ENCODE measurements at regions not wholly inside any gene's neighbourhood (a gene's known extent, or its start where the extent isn't known, plus 50 kb on each side); places are given as distances from the start of the nearest gene placed in this dataset.

DNA sequence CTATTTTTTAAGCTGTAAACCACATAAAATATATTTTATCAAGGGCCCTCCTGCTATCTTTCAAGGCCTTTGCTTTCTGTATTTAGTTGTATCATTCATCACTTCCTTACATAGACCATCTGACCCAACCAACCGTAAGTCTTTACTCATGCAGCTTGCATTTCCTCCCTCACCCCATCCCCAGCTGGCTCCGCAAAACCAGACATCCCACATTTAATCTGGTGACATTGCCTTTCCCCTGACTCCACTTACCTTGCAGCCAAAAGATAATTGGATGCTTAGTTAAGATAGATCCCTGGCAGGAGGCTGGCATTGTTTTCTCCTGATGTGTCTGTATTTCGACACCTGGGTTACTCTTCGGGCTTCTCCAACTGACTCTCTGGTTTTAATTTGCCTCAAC, 183.7 kb upstream of the LDB2 start:
- no peak for DNase-seq (ENCODE audit: low read depth, low spot score)
- POLR2A ChIA-PET: interaction anchor here (0.6 kb wide), 1 partner anchor 11 kb away, joined by 3 read pairs; no protein-coding TSS in a partner anchor
- TF ChIP-seq CTCF (IDR thresholded peaks at IDR 0.05; ENCODE audit: insufficient read depth, low read length, missing control alignments): no peak
- no peak overlapping the region for H3K4me3 ChIP-seq (ENCODE audit: low read depth, low read length)
- CTCF ChIA-PET: interaction anchor here (0.7 to 2.8 kb wide), 3 partner anchors 12 to 242 kb away, joined by 3 to 8 read pairs (median 4); no protein-coding TSS in a partner anchor

DNA sequence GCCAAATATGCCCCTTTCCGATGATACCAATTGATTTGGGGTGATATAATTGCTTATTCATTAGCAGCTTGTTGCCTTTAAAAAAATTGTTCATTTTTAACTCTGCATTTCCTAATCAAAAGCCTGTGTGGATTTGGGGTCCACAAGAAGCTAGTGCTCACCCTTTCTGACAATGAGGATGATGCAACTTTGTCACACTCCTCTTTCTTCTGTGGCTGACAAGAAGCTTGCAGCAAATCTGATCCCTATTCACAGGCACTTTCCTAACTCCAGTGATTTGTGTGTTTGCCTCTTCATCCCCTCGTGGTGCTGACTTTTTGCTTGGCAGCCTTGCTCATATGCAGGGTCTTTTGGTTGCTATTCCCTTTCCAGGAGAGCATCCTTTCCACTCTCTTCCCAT, 182.7 kb upstream of the LDB2 start:
- no peak for DNase-seq (ENCODE audit: low read depth, low spot score)
- CTCF ChIA-PET: interaction anchor here (1.1 to 2.8 kb wide), 5 partner anchors 9 to 243 kb away, joined by 3 to 8 read pairs (median 3); no protein-coding TSS in a partner anchor
- POLR2A ChIA-PET: interaction anchor here (0.7 kb wide), 1 partner anchor 108 kb away, joined by 3 read pairs; no protein-coding TSS in a partner anchor
- no peak for TF ChIP-seq CTCF (IDR thresholded peaks at IDR 0.05; ENCODE audit: insufficient read depth, low read length, missing control alignments)
- no peak overlapping the region for H3K4me3 ChIP-seq (ENCODE audit: low read depth, low read length)

DNA sequence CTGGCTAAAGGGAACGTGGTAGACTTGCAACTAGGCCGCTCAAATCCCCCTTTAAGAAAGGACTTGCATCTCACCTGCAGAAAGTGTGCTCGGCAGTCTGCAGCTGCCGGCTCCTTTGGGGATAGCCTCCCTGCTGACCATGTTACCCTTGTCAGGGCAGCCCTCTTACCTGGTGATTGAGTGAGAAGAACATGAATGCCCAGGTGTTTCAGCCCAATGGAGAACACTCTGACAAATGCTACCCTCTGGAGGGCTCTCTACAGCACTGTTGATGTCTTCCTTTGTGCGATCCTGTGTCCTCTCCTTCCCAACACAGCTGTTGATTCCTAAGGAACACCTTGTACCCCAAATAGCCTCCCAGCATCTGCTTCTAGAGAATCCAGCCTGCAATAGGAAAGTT, 178.7 kb upstream of the LDB2 start:
- POLR2A ChIA-PET: no interaction called here
- H3K4me3 ChIP-seq (ENCODE audit: low read depth, low read length): no peak overlapping the region
- no peak for DNase-seq (ENCODE audit: low read depth, low spot score)
- CTCF ChIA-PET: interaction anchor here (2.1 kb wide), 1 partner anchor 9 kb away, joined by 7 read pairs; no protein-coding TSS in a partner anchor
- TF ChIP-seq CTCF (IDR thresholded peaks at IDR 0.05; ENCODE audit: insufficient read depth, low read length, missing control alignments): no peak

DNA sequence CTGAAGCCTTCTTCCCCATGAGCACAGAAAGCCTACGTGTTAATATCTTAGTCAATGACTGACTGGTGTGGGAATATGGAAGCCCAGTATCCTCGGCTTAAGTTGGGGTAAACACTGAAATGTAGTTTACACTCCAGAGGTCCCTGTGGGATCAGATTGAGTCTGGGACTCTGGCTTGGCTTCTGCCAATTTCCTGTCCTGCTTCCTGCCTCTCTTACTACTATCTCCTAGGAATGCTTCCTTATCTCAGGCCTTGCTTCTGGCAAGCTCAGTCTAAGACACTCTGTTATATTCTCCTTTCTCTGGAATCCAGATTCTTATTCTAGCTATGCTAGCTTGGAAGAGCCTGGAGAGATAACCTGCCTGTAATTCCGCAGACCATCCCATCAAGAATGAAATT, 174.0 kb upstream of the LDB2 start:
- DNase-seq (ENCODE audit: low read depth, low spot score): no peak
- no peak for TF ChIP-seq CTCF (IDR thresholded peaks at IDR 0.05; ENCODE audit: insufficient read depth, low read length, missing control alignments)
- no peak overlapping the region for H3K4me3 ChIP-seq (ENCODE audit: low read depth, low read length)
- ChIA-PET CTCF (no interaction called here), POLR2A (no interaction called here)

- DNase-seq (ENCODE audit: low read depth, low spot score): no peak
- POLR2A ChIA-PET: no interaction called here
- no peak for TF ChIP-seq CTCF (IDR thresholded peaks at IDR 0.05; ENCODE audit: insufficient read depth, low read length, missing control alignments)
- CTCF ChIA-PET: no interaction called here
- H3K4me3 ChIP-seq (ENCODE audit: low read depth, low read length): no peak overlapping the region
Observed at GRCh38 chr4:17068891-17069290, 170.4 kb upstream of the LDB2 start.

DNA sequence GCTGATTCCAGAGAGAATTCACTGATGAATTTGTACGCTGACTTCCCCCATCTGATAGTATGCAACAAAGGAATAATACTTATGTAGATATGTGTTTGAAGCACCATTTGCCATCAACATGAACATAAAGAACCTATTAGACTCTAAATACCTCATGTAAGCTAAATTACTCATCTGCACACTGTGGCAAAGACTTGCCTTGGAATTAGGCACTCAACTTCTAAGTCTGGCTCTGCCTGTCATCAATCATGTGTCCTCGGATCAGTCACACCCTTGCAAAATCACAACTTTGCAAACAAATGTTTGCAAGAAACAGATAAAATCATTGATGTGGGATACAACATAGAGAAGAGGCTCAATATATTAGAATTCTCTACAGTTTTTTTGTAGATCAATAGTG, 169.9 kb upstream of the LDB2 start:
- no peak for DNase-seq (ENCODE audit: low read depth, low spot score)
- no peak overlapping the region for H3K4me3 ChIP-seq (ENCODE audit: low read depth, low read length)
- ChIA-PET CTCF (interaction anchor here (1.2 to 1.8 kb wide), 2 partner anchors 256 to 399 kb away, joined by 3 to 8 read pairs; no protein-coding TSS in a partner anchor), POLR2A (no interaction called here)
- TF ChIP-seq CTCF (IDR thresholded peaks at IDR 0.05; ENCODE audit: insufficient read depth, low read length, missing control alignments): no peak

All from AG04449 (cell line).